GM12891 (cell line): ENCODE measurements at regions not wholly inside any gene's neighbourhood (a gene's known extent, or its start where the extent isn't known, plus 50 kb on each side); places are given as distances from the start of the nearest gene placed in this dataset.

Experiments used
- PAX5 ChIP-seq: IDR thresholded peaks from 2 replicates; pipeline ENCODE4 v1.6.1; 2011; ENCODE audit warnings: low read length, moderate library complexity, mild to moderate bottlenecking; ENCODE audit not compliant: insufficient read depth, severe bottlenecking
- POLR2A ChIP-seq: IDR thresholded peaks from 2 replicates; pipeline ENCODE4 v1.6.1; 2011; ENCODE audit warnings: low read depth, low read length, control low read depth
- POLR2AphosphoS5 ChIP-seq: IDR thresholded peaks from 2 replicates; pipeline ENCODE4 v1.6.1; 2011; ENCODE audit warnings: low read depth, low read length, control low read depth
- SPI1 ChIP-seq: IDR thresholded peaks from 2 replicates; pipeline ENCODE4 v1.6.1; 2011; ENCODE audit warnings: low read depth, low read length, control low read depth
- TAF1 ChIP-seq: IDR thresholded peaks from 2 replicates; pipeline ENCODE4 v1.6.1; 2011; ENCODE audit warnings: low read depth, low read length, control low read depth

DNA sequence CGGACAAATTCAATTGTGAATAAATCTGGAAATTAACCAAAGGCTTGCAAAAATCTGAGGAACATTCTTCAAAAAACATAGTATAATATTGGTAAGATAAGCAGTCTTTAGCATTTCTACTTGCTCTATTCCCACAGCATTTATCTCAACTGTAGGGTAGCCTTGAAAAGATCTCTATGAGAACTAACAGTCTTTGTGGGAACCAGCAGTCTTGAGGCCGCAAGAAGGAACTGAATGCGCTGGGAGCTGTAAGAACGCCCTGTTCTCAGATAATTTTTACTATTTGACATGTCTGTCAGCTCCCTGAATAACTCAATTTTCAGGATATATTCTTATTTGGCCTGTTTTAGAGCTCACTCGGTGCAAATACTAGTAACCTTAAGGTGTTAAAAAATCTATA lies 519.3 kb upstream of the CXorf51A start:
- no peak for TF ChIP-seq POLR2A
- no peak for TF ChIP-seq POLR2AphosphoS5
- no peak for TF ChIP-seq SPI1
- TF ChIP-seq TAF1, result no peak
- no peak for TF ChIP-seq PAX5
